Breast epithelium (tissue), 3 donors: ENCODE measurements at regions not wholly inside any gene's neighbourhood (a gene's known extent, or its start where the extent isn't known, plus 50 kb on each side); places are given as distances from the start of the nearest gene placed in this dataset.

Experiments used
- POLR2A ChIP-seq: fragments of 450-650 bp; IDR thresholded peaks from one replicate; pipeline ENCODE4 v1.6.1; 2016; ENCODE audit warnings: antibody characterized with exemption, mild to moderate bottlenecking, moderate library complexity
- POLR2AphosphoS5 ChIP-seq, 3 donors: sonication (generic); formaldehyde crosslinking; IDR thresholded peaks; one replicate each; pipeline ENCODE4 v1.6.1; 2017; ENCODE audit warnings: antibody characterized with exemption in 3 of 3
- TF ChIP-seq, protein P1 (sequence below), 3 donors: fragments of 450-650 bp; IDR thresholded peaks; one replicate each; pipeline ENCODE4 v1.5.1; 2016 to 2017; ENCODE audit warnings: antibody characterized with exemption in 3 of 3, mild to moderate bottlenecking in 3 of 3, moderate library complexity in 3 of 3

DNA sequence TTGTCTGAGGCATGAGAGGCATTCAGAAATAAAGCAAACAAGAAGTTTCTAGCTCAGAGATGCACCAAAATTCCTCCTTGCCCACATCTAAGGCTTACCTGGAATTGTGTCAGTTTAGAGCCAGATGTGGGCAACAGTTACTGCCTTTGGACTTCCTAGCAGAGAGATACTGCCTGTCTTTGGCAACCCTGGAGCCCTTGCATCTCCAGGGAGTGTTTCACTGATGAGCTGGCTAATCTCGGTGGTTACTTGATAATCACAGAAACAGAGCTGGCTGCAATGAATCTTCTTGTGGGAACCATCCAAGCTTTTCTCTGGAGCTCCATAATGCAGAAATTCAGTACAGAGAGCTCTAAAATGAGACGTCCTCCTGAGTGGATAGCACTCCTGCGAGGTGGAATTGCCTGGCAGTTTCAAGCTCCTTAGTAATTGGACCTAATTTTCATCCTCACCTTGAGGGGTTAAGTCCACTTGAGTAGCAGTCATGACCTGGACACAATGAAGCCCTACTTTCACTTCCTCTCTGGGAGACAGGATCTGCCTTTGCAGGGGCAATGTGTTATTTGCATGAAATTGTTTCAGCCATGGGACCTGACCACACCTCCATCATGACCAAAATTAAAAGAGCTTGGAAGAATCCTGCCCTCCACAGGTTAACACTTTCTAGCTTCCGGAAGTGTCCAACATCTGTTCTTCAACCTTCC, 108.8 kb upstream of the ARHGAP5 start:
- TF ChIP-seq, protein P1, sequence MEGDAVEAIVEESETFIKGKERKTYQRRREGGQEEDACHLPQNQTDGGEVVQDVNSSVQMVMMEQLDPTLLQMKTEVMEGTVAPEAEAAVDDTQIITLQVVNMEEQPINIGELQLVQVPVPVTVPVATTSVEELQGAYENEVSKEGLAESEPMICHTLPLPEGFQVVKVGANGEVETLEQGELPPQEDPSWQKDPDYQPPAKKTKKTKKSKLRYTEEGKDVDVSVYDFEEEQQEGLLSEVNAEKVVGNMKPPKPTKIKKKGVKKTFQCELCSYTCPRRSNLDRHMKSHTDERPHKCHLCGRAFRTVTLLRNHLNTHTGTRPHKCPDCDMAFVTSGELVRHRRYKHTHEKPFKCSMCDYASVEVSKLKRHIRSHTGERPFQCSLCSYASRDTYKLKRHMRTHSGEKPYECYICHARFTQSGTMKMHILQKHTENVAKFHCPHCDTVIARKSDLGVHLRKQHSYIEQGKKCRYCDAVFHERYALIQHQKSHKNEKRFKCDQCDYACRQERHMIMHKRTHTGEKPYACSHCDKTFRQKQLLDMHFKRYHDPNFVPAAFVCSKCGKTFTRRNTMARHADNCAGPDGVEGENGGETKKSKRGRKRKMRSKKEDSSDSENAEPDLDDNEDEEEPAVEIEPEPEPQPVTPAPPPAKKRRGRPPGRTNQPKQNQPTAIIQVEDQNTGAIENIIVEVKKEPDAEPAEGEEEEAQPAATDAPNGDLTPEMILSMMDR (IDR thresholded peaks at IDR 0.05) = no peak
- TF ChIP-seq POLR2A (no peak), POLR2AphosphoS5 (IDR thresholded peaks at IDR 0.05) (no peak)
